IMR-90 (cell line): ENCODE measurements at regions not wholly inside any gene's neighbourhood (a gene's known extent, or its start where the extent isn't known, plus 50 kb on each side); places are given as distances from the start of the nearest gene placed in this dataset.

ENCODE experiments used
- ATAC-seq: fragments of 200-7000 bp; cut with Tn5 transposase; 2 replicates; pipeline ENCODE4 v1.9.1; 2020; ENCODE audit warnings: low read depth, mild to moderate bottlenecking, moderate library complexity
- BruUV-seq: library from RNA; stranded (reverse); fragments of 400-500 nt; replicated peaks from 2 replicates; lab custom pipeline; 2021; lab: Mats Ljungman, UMichigan
- CTCF ChIA-PET: fragments of 300-600 bp; formaldehyde crosslinking; extraction: SDS; loops from one replicate; lab custom pipeline; 2021; ENCODE audit warnings: antibody characterized with exemption; lab: Yijun Ruan, JAX
- POLR2A ChIA-PET: fragments of 300-600 bp; sonication (Branson Sonifier 250); formaldehyde crosslinking; loops from one replicate; lab custom pipeline; 2022; ENCODE audit warnings: antibody characterized with exemption; ENCODE audit not compliant: unreplicated experiment; lab: Charles Lee
- DNase-seq: peaks from one replicate; pipeline ENCODE4 v3.0.0; 2013
- H2AFZ ChIP-seq: replicated peaks from 2 replicates; pipeline ENCODE3; 2013; ENCODE audit warnings: low read length, mild to moderate bottlenecking; ENCODE audit not compliant: poor library complexity
- H2AK5ac ChIP-seq: 2 replicates; pipeline ENCODE4 v1.6.1; 2013; ENCODE audit warnings: low read depth, low read length, inconsistent platforms
- H2AK9ac ChIP-seq: replicated peaks from 2 replicates; pipeline ENCODE3; 2013; ENCODE audit warnings: mild to moderate bottlenecking, low read depth, low read length, moderate library complexity; ENCODE audit not compliant: poor library complexity
- H2BK120ac ChIP-seq: 2 replicates; pipeline ENCODE4 v1.6.1; 2013; ENCODE audit warnings: low read depth, low read length, inconsistent platforms
- H2BK15ac ChIP-seq: 3 replicates; pipeline ENCODE4 v1.6.1; 2013; ENCODE audit warnings: low read depth, low read length, inconsistent platforms
- H2BK20ac ChIP-seq: 2 replicates; pipeline ENCODE4 v1.6.1; 2013; ENCODE audit warnings: low read depth, mild to moderate bottlenecking, inconsistent platforms, low read length, moderate library complexity
- H2BK5ac ChIP-seq: 2 replicates; pipeline ENCODE4 v1.6.1; 2013; ENCODE audit warnings: mild to moderate bottlenecking, low read depth, low read length, inconsistent platforms; ENCODE audit not compliant: poor library complexity, severe bottlenecking
- H3K14ac ChIP-seq: replicated peaks from 2 replicates; pipeline ENCODE4 v1.6.1; 2013; ENCODE audit warnings: low read depth, low read length, inconsistent platforms
- H3K18ac ChIP-seq: 2 replicates; pipeline ENCODE4 v1.6.1; 2013; ENCODE audit warnings: low read depth, low read length, control low read depth
- H3K23ac ChIP-seq: 2 replicates; pipeline ENCODE4 v1.6.1; 2013; ENCODE audit warnings: low read depth, low read length, inconsistent platforms
- H3K27ac ChIP-seq: 2 replicates; pipeline ENCODE4 v1.5.1; 2013; ENCODE audit warnings: mild to moderate bottlenecking, control low read depth, low read length; ENCODE audit not compliant: insufficient read depth
- H3K27me3 ChIP-seq: 2 replicates; pipeline ENCODE4 v1.6.1; 2013; ENCODE audit warnings: low read length; ENCODE audit not compliant: control insufficient read depth, insufficient read depth
- H3K36me3 ChIP-seq: 2 replicates; pipeline ENCODE4 v1.6.1; 2013; ENCODE audit warnings: low read length, mixed read lengths; ENCODE audit not compliant: control insufficient read depth, insufficient read depth
- H3K4ac ChIP-seq: 2 replicates; pipeline ENCODE4 v1.6.1; 2013; ENCODE audit warnings: low read depth, low read length, inconsistent platforms
- H3K4me1 ChIP-seq: 2 replicates; pipeline ENCODE4 v1.6.1; 2013; ENCODE audit warnings: low read length, mixed read lengths; ENCODE audit not compliant: control insufficient read depth, insufficient read depth
- H3K4me2 ChIP-seq: 2 replicates; pipeline ENCODE4 v1.6.1; 2013; ENCODE audit warnings: low read depth, mild to moderate bottlenecking, control low read depth, low read length, moderate library complexity
- H3K4me3 ChIP-seq: 2 replicates; pipeline ENCODE4 v1.5.1; 2013; ENCODE audit warnings: low read depth, mild to moderate bottlenecking, control low read depth, low read length, moderate library complexity; ENCODE audit not compliant: insufficient read depth
- H3K56ac ChIP-seq: 2 replicates; pipeline ENCODE4 v1.6.1; 2013; ENCODE audit warnings: low read length, inconsistent platforms; ENCODE audit not compliant: insufficient read depth; ENCODE audit errors: extremely low read depth
- H3K79me1 ChIP-seq, 2 experiments: 2 replicates each; pipeline ENCODE4 v1.6.1; 2013; ENCODE audit warnings: low read length in 2 of 2, inconsistent platforms in 1 of 2, low read depth in 1 of 2
- H3K9ac ChIP-seq: 2 replicates; pipeline ENCODE4 v1.6.1; 2013; ENCODE audit warnings: low read depth, low read length, control low read depth
- H3K9me1 ChIP-seq: 2 replicates; pipeline ENCODE4 v1.6.1; 2013; ENCODE audit warnings: low read length, inconsistent platforms; ENCODE audit not compliant: insufficient read depth
- H3K9me3 ChIP-seq: 2 replicates; pipeline ENCODE4 v1.6.1; 2013; ENCODE audit warnings: low read length; ENCODE audit not compliant: control insufficient read depth, insufficient read depth
- H4K20me1 ChIP-seq: 2 replicates; pipeline ENCODE4 v1.6.1; 2013; ENCODE audit warnings: low read length, inconsistent platforms; ENCODE audit not compliant: insufficient read depth
- H4K5ac ChIP-seq: 2 replicates; pipeline ENCODE4 v1.6.1; 2013; ENCODE audit warnings: mild to moderate bottlenecking, low read depth, low read length, control low read depth
- H4K8ac ChIP-seq, 2 experiments: 2 replicates each; pipeline ENCODE4 v1.6.1; 2013; ENCODE audit warnings: low read depth in 2 of 2, low read length in 2 of 2, control low read depth in 1 of 2, inconsistent platforms in 1 of 2
- H4K91ac ChIP-seq: 2 replicates; pipeline ENCODE4 v1.6.1; 2013; ENCODE audit warnings: low read depth, low read length, inconsistent platforms; ENCODE audit not compliant: insufficient read depth
- BHLHE40 ChIP-seq: fragments of 150-350 bp; IDR thresholded peaks from 2 replicates; pipeline ENCODE4 v1.6.1; 2016; ENCODE audit warnings: mild to moderate bottlenecking, low read depth, low read length
- CHD1 ChIP-seq: IDR thresholded peaks from 2 replicates; pipeline ENCODE4 v1.6.1; 2012; ENCODE audit warnings: low read depth, low read length, improper control_type of control experiment
- MXI1 ChIP-seq: IDR thresholded peaks from 2 replicates; pipeline ENCODE4 v1.6.1; 2012; ENCODE audit warnings: low read depth, mild to moderate bottlenecking, low read length, moderate library complexity, borderline replicate concordance
- NFE2L2 ChIP-seq: fragments of 150-350 bp; IDR thresholded peaks from 2 replicates; pipeline ENCODE4 v1.6.1; 2016; ENCODE audit warnings: low read depth, mild to moderate bottlenecking, low read length
- POLR2A ChIP-seq: IDR thresholded peaks from 2 replicates; pipeline ENCODE4 v1.6.1; 2012; ENCODE audit warnings: mild to moderate bottlenecking, low read depth, low read length
- RCOR1 ChIP-seq: IDR thresholded peaks from 2 replicates; pipeline ENCODE4 v1.6.1; 2012; ENCODE audit warnings: mild to moderate bottlenecking, low read length, improper control_type of control experiment; ENCODE audit not compliant: insufficient replicate concordance
- RFX5 ChIP-seq: IDR thresholded peaks from 2 replicates; pipeline ENCODE4 v1.8.0; 2012; ENCODE audit warnings: low read depth, mild to moderate bottlenecking, low read length, moderate library complexity
- SMC3 ChIP-seq: fragments of 150-350 bp; IDR thresholded peaks from 2 replicates; pipeline ENCODE4 v1.6.1; 2016; ENCODE audit warnings: low read depth, mild to moderate bottlenecking, antibody characterized with exemption, low read length, moderate library complexity
- WGBS, 2 experiments: methylation state at CpG; one replicate each; pipeline versions ENCODE4 v1.1.5 to v1.1.7; 2013; ENCODE audit warnings: missing lambda C conversion rate in 2 of 2; ENCODE audit not compliant: insufficient read length in 1 of 2; ENCODE audit errors: extremely low coverage in 2 of 2; 5-methylcytosine and 5-hydroxymethylcytosine counted together
- dilution Hi-C: fragments of 300-500 bp; cut with HindIII; formaldehyde crosslinking; loops from one replicate; pipeline ENCODE4 v1.14.3; 2018; ENCODE audit warnings: low sequenced_read_pairs; ENCODE audit not compliant: unreplicated experiment
- in situ Hi-C: fragments of 300-500 bp; cut with MboI; formaldehyde crosslinking; loops from 3 replicates; pipeline ENCODE4 v1.14.3; 2019; ENCODE audit warnings: low sequenced_read_pairs, inconsistent platforms, mixed read lengths
- intact Hi-C: fragments of 100-400 bp; cut with micrococcal nuclease; formaldehyde crosslinking; loops from 2 replicates; pipeline ENCODE4 v1.10.0; 2022
- TF ChIP-seq, protein P1 (sequence below): fragments of 150-350 bp; IDR thresholded peaks from 2 replicates; pipeline ENCODE4 v1.6.1; 2017; ENCODE audit warnings: mild to moderate bottlenecking, antibody characterized with exemption, low read length, low read depth

GRCh38 chr20:50413088-50413500 lies 97.1 kb upstream of the PTPN1 start:
- dilution Hi-C loops (no loop called here), intact Hi-C loops (no loop called here), in situ Hi-C loops (no loop called here)
- Histone ChIP-seq H3K36me3 (no peaks in the 10 kb centered on the region), H3K27ac (no peak overlapping the region), H3K14ac (no peak overlapping the region), H3K9ac (no peak overlapping the region), H2BK20ac (no peak overlapping the region), H3K18ac (no peak overlapping the region), H2AFZ (peak overlapping the region; percentile 51), H3K79me1 (peaks cover 0 to 8% of the 10 kb centered on the region in 2 experiments; a peak in 1 of 4 replicates), H4K5ac (no peak overlapping the region), H2BK5ac (no peak overlapping the region), H3K23ac (no peak overlapping the region), H3K9me1 (peaks cover 10% of the 10 kb centered on the region), H2BK15ac (peak overlapping the region; percentile 66; the same call in 1 of the 3 replicates), H3K27me3 (no peaks in the 10 kb centered on the region), H4K8ac (no peak overlapping the region), H2BK120ac (peak overlapping the region; percentile 8; the same call in 1 of the 2 replicates), H2AK9ac (no peak overlapping the region), H3K4me3 (no peak overlapping the region), H3K4me2 (no peak overlapping the region), H4K91ac (no peak overlapping the region), H3K56ac (no peak overlapping the region), H4K20me1 (no peaks in the 10 kb centered on the region), H3K4ac (no peak overlapping the region), H2AK5ac (peak overlapping the region; percentile 92), H3K9me3 (peaks cover 5% of the 10 kb centered on the region; the same call in 1 of the 2 replicates), H3K4me1 (peaks cover 16% of the 10 kb centered on the region)
- WGBS, 2 experiments = 90% methylated on average over 2 of the region's 6 CpGs; no CpG with 5 or more reads in 1 of the 2 experiments
- DNase-seq (no peak), ATAC-seq (no peak)
- CTCF ChIA-PET = no interaction called here
- no peak for TF ChIP-seq RFX5
- TF ChIP-seq CHD1 = no peak
- no peak for TF ChIP-seq NFE2L2
- no peak for TF ChIP-seq SMC3
- TF ChIP-seq POLR2A = no peak
- TF ChIP-seq, protein P1, sequence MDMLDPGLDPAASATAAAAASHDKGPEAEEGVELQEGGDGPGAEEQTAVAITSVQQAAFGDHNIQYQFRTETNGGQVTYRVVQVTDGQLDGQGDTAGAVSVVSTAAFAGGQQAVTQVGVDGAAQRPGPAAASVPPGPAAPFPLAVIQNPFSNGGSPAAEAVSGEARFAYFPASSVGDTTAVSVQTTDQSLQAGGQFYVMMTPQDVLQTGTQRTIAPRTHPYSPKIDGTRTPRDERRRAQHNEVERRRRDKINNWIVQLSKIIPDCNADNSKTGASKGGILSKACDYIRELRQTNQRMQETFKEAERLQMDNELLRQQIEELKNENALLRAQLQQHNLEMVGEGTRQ = no peak
- TF ChIP-seq MXI1 = no peak
- no peak for TF ChIP-seq RCOR1
- TF ChIP-seq BHLHE40 = no peak
- no TSS peak for BruUV-seq
- POLR2A ChIA-PET = no interaction called here
